Mesenchymal stem cell (in vitro differentiated cells and primary cell): ENCODE measurements at regions not wholly inside any gene's neighbourhood (a gene's known extent, or its start where the extent isn't known, plus 50 kb on each side); places are given as distances from the start of the nearest gene placed in this dataset.
A peak's percentile ranks its signal among the peaks of the same experiment; 100 is the strongest.

ENCODE experiments used
- DNase-seq: peaks from one replicate; pipeline ENCODE4 v3.0.0-alpha.2; 2013
- H2AFZ ChIP-seq: one replicate; pipeline ENCODE4 v1.6.1; 2013; ENCODE audit warnings: low read depth, mild to moderate bottlenecking, control low read depth, inconsistent platforms, low read length, moderate library complexity
- H2AK5ac ChIP-seq: 2 replicates; pipeline ENCODE4 v1.6.1; 2013; ENCODE audit warnings: low read length, moderate library complexity, mild to moderate bottlenecking, inconsistent platforms; ENCODE audit not compliant: severe bottlenecking
- H2BK120ac ChIP-seq: one replicate; pipeline ENCODE4 v1.6.1; 2013; ENCODE audit warnings: low read depth, mild to moderate bottlenecking, inconsistent platforms, low read length, moderate library complexity
- H2BK12ac ChIP-seq, 2 experiments: one replicate each; pipeline ENCODE4 v1.6.1; 2013; ENCODE audit warnings: inconsistent platforms in 2 of 2, low read length in 2 of 2, mild to moderate bottlenecking in 2 of 2, moderate library complexity in 2 of 2, control low read depth in 1 of 2
- H2BK15ac ChIP-seq: one replicate; pipeline ENCODE4 v1.6.1; 2013; ENCODE audit warnings: mild to moderate bottlenecking, low read depth, inconsistent platforms; ENCODE audit not compliant: poor library complexity, severe bottlenecking
- H2BK5ac ChIP-seq: 2 replicates; pipeline ENCODE4 v1.6.1; 2013; ENCODE audit warnings: low read depth, mild to moderate bottlenecking, low read length, control low read depth, inconsistent platforms; ENCODE audit not compliant: poor library complexity, severe bottlenecking
- H3K14ac ChIP-seq, 2 experiments: one replicate each; pipeline ENCODE4 v1.6.1; 2013; ENCODE audit warnings: inconsistent platforms in 2 of 2, low read length in 2 of 2, control low read depth in 1 of 2, mild to moderate bottlenecking in 1 of 2, moderate library complexity in 1 of 2
- H3K18ac ChIP-seq, 2 experiments: one replicate each; pipeline ENCODE4 v1.6.1; 2013; ENCODE audit warnings: inconsistent platforms in 2 of 2, low read length in 2 of 2, control low read depth in 1 of 2, low read depth in 1 of 2, mild to moderate bottlenecking in 1 of 2
- H3K23ac ChIP-seq, 2 experiments: one replicate each; pipeline ENCODE4 v1.6.1; 2013; ENCODE audit warnings: inconsistent platforms in 2 of 2, low read length in 2 of 2, mild to moderate bottlenecking in 2 of 2, moderate library complexity in 2 of 2, control low read depth in 1 of 2
- H3K27ac ChIP-seq: 2 replicates; pipeline ENCODE4 v1.5.1; 2013; ENCODE audit warnings: mild to moderate bottlenecking, moderate library complexity, low read length, control low read depth, inconsistent platforms; ENCODE audit not compliant: poor library complexity, severe bottlenecking
- H3K27me3 ChIP-seq, 2 experiments: 2 replicates each; pipeline versions ENCODE4 v1.6.1 to v1.7.0; 2013; ENCODE audit warnings: low read length in 2 of 2, mild to moderate bottlenecking in 2 of 2, moderate library complexity in 2 of 2, control low read depth in 1 of 2, inconsistent platforms in 1 of 2; ENCODE audit not compliant: control insufficient read depth in 1 of 2, insufficient read depth in 1 of 2
- H3K36me3 ChIP-seq, 2 experiments: 2 replicates each; pipeline versions ENCODE4 v1.6.1 to v1.7.0; 2013; ENCODE audit warnings: low read length in 2 of 2, control low read depth in 1 of 2, inconsistent platforms in 1 of 2, low read depth in 1 of 2, mild to moderate bottlenecking in 1 of 2; ENCODE audit not compliant: insufficient read depth in 2 of 2, control insufficient read depth in 1 of 2
- H3K4ac ChIP-seq, 2 experiments: one replicate each; pipeline ENCODE4 v1.6.1; 2013; ENCODE audit warnings: inconsistent platforms in 2 of 2, low read length in 2 of 2, mild to moderate bottlenecking in 2 of 2, moderate library complexity in 2 of 2, control low read depth in 1 of 2, low read depth in 1 of 2
- H3K4me1 ChIP-seq: 2 replicates; pipeline ENCODE4 v1.6.1; 2013; ENCODE audit warnings: low read depth, low read length, control low read depth; ENCODE audit not compliant: control insufficient read depth, insufficient read depth
- H3K4me2 ChIP-seq: 2 replicates; pipeline ENCODE4 v1.6.1; 2013; ENCODE audit warnings: low read length, mild to moderate bottlenecking, inconsistent platforms; ENCODE audit not compliant: poor library complexity, severe bottlenecking
- H3K4me3 ChIP-seq, 2 experiments: 2 replicates each; pipeline versions ENCODE4 v1.5.1 to v1.7.0; 2013; ENCODE audit warnings: low read length in 2 of 2, mild to moderate bottlenecking in 2 of 2, control low read depth in 1 of 2, low read depth in 1 of 2; ENCODE audit not compliant: insufficient read depth in 1 of 2
- H3K79me1 ChIP-seq: replicated peaks from 2 replicates; pipeline ENCODE4 v1.6.1; 2013; ENCODE audit warnings: mild to moderate bottlenecking, control low read depth, low read length, inconsistent platforms; ENCODE audit not compliant: poor library complexity, severe bottlenecking
- H3K9ac ChIP-seq: 2 replicates; pipeline ENCODE4 v1.7.0; 2013; ENCODE audit warnings: mild to moderate bottlenecking, low read length, moderate library complexity
- H3K9me3 ChIP-seq: 2 replicates; pipeline ENCODE4 v1.7.0; 2013; ENCODE audit warnings: mild to moderate bottlenecking, low read length; ENCODE audit not compliant: control insufficient read depth
- H4K8ac ChIP-seq: one replicate; pipeline ENCODE4 v1.6.1; 2013; ENCODE audit warnings: inconsistent platforms, mild to moderate bottlenecking, low read length, moderate library complexity
- H4K91ac ChIP-seq: one replicate; pipeline ENCODE4 v1.6.1; 2013; ENCODE audit warnings: mild to moderate bottlenecking, low read length, inconsistent platforms
- WGBS: methylation state at CpG from one replicate; pipeline ENCODE4 v1.1.7; 2013; ENCODE audit warnings: mixed read lengths; 5-methylcytosine and 5-hydroxymethylcytosine counted together

DNA sequence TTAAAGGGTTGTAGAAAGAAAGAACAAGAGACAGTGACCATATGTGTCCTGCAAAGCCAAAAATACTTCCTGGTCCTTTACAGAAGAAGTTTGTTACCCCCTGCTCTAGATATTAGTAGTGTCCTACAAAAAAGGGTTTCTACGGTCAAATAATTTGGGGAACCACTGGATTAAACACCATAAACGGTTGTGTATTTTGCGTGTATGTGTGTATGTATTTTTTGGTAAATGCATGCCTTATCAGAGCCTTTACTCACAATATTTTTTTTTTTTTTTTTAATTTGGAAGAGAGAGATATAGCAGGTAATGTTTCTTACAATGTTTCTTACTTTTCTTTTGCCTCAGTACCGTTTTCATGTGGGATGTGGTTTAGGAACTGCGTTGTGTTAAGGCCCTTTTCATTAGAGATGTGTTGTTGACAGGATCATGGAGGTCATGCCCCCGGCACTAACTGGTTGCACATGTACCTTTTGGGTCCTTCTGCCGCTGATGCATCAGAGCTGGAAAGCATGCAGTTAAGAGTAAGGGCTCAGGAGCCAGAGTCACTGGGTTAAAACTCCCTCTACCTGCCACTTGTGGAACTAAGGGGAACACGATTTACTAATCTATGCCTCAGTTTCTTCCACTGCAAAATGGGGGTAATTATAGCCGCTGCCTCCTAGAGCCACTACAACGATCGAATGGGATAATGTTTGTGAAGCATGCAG, 234.6 kb upstream of the KAZN start:
- 66% methylated on average over 6 of the region's 11 CpGs for WGBS
- H3K79me1 ChIP-seq = no peaks in the 10 kb centered on the region
- H3K4ac ChIP-seq = no peak overlapping the region
- no peak overlapping the region for H3K18ac ChIP-seq
- no peak overlapping the region for H3K23ac ChIP-seq
- H2BK5ac ChIP-seq = no peak overlapping the region
- DNase-seq = no peak
- no peak overlapping the region for H3K27ac ChIP-seq
- no peaks in the 10 kb centered on the region for H3K36me3 ChIP-seq
- H4K8ac ChIP-seq = no peak overlapping the region
- no peak overlapping the region for H2BK120ac ChIP-seq
- H3K9me3 ChIP-seq = no peaks in the 10 kb centered on the region
- no peak overlapping the region for H3K14ac ChIP-seq
- H3K4me2 ChIP-seq = no peak overlapping the region
- H3K27me3 ChIP-seq = no peaks in the 10 kb centered on the region
- no peak overlapping the region for H4K91ac ChIP-seq
- no peak overlapping the region for H2BK12ac ChIP-seq
- H3K9ac ChIP-seq = peak overlapping the region; percentile 8
- H2BK15ac ChIP-seq = no peak overlapping the region
- no peak overlapping the region for H2AK5ac ChIP-seq
- H2AFZ ChIP-seq = no peak overlapping the region
- H3K4me3 ChIP-seq = no peak overlapping the region
- no peaks in the 10 kb centered on the region for H3K4me1 ChIP-seq

DNA sequence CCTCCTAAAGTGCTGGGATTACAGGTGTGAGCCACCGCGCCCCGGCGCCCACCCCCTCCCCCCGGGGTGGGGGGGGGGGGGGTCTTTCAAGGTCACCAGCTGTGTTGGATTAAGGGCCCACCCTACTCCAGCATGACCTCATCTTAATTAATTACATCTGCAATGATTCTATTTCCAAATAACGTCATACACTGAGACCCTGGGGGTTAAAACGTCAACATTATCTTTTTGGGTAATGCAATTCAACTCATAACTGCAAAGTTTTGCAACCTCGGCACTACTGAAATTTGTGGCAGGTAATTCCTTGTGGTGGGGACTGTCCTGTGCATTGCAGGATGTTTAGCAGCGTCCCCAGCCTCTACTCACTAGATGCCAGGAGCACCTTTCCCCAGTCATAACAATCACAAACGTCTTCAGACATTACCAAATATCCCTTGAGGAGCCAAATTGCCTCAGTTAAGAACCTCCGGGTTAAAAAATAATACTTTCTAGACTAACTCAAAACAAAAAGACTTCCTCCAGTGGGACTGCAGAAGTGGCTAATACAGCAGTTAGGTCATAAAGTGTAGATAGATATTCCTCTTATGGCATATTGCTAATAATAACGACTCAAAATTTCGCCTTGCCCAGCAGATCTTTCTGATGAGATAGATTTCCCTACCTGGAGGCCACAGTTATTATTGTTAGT, 233.0 kb upstream of the KAZN start:
- H3K79me1 ChIP-seq = no peaks in the 10 kb centered on the region
- H2AK5ac ChIP-seq = no peak overlapping the region
- H2AFZ ChIP-seq = no peak overlapping the region
- H3K9ac ChIP-seq = peak overlapping the region; percentile 62
- no peaks in the 10 kb centered on the region for H3K4me1 ChIP-seq
- H3K27me3 ChIP-seq = peaks cover 0 to 7% of the 10 kb centered on the region in 2 experiments
- no peak overlapping the region for H3K4me2 ChIP-seq
- H2BK12ac ChIP-seq = no peak overlapping the region
- H2BK120ac ChIP-seq = no peak overlapping the region
- H2BK5ac ChIP-seq = no peak overlapping the region
- H3K23ac ChIP-seq = no peak overlapping the region
- H4K91ac ChIP-seq = no peak overlapping the region
- DNase-seq = no peak
- no peak overlapping the region for H3K14ac ChIP-seq
- no peaks in the 10 kb centered on the region for H3K9me3 ChIP-seq
- 87% methylated on average over 8 of the region's 13 CpGs for WGBS
- no peak overlapping the region for H4K8ac ChIP-seq
- H3K36me3 ChIP-seq = no peaks in the 10 kb centered on the region
- peak overlapping the region in 1 of 2 experiments; percentile 58 for H3K4me3 ChIP-seq
- no peak overlapping the region for H2BK15ac ChIP-seq
- no peak overlapping the region for H3K18ac ChIP-seq
- H3K4ac ChIP-seq = no peak overlapping the region
- no peak overlapping the region for H3K27ac ChIP-seq

DNA sequence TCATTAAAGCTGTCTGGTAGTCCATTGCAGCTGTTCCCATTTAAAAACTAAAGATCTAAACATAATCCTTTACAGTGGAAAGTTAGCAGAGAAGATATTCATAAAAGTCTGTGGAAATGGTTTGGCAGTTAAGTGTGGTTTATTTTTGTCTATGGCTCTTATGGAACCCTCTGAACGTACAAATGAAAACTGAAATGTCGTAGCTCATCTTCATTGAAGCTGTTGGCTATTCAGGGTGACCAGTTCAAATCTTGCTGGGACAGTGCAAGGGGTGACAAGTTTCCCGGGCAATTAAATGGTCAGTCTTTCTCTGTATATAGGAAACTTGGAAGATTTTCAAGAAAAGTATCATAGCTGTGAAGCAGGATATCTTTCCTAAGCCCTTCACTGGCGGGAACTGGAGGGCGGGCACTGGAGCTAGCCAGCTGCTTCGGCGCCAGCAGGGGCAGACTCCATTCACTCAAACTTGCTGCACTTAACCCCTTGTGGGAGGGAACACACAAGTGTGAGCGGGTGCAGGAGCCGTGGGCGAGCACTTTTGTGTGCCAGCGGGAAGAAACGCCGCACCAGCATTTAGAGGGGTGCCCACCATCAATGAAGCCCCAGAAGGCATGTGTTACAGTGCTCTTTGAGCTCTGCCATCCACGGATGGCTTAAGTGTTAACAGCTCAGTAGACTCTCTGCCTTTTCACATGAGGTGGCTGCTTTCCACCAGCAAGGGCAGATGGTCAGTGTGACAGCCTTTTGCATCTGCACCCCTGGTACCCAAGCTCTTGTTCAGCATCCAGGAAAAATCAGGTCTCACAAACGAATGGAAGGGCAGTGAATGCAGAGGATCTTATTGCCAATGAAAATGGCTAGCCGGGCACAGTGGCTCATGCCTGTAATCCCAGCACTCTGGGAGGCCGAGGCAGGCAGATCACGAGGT, 232.1 kb upstream of the KAZN start:
- Histone ChIP-seq H4K91ac (no peak overlapping the region), H3K36me3 (no peaks in the 10 kb centered on the region), H2BK15ac (no peak overlapping the region), H3K4me3 (peak overlapping the region in 1 of 2 experiments; percentile 58), H2AK5ac (no peak overlapping the region), H3K14ac (no peak overlapping the region), H2BK120ac (no peak overlapping the region), H3K18ac (no peak overlapping the region), H3K27ac (no peak overlapping the region), H3K4me2 (no peak overlapping the region), H2AFZ (no peak overlapping the region), H4K8ac (no peak overlapping the region), H3K4ac (no peak overlapping the region), H3K4me1 (no peaks in the 10 kb centered on the region), H3K79me1 (no peaks in the 10 kb centered on the region), H3K9me3 (no peaks in the 10 kb centered on the region), H2BK12ac (no peak overlapping the region), H2BK5ac (no peak overlapping the region), H3K9ac (peak overlapping the region; percentile 62), H3K23ac (no peak overlapping the region), H3K27me3 (peaks cover 0 to 7% of the 10 kb centered on the region in 2 experiments)
- DNase-seq = no peak
- 41% methylated on average over 18 of the region's 18 CpGs for WGBS

DNA sequence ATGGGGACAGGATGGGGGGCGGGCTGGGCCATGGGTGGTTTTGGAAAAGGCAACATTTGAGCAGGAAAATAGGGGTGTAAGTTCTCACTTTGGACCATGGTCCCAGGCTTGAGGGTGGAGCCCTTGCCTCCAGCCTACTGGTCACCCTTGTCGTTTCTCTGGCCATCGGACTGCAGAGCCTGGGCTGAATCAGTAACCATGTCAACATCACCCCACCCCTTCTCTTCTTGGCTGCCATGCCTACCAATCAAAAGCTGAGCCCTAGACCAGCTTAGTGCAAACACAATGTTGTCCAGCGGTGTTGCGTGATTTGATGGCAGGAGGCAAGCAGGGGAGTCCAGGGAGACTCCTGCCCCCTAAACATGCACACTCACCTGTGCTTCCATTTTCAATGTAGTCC, 231.0 kb upstream of the KAZN start:
- Histone ChIP-seq H3K4me3 (no peak overlapping the region), H3K4me1 (no peaks in the 10 kb centered on the region), H3K9me3 (no peaks in the 10 kb centered on the region), H2BK12ac (no peak overlapping the region), H3K4ac (no peak overlapping the region), H2AK5ac (no peak overlapping the region), H3K18ac (no peak overlapping the region), H4K91ac (no peak overlapping the region), H3K79me1 (no peaks in the 10 kb centered on the region), H2BK15ac (no peak overlapping the region), H2AFZ (no peak overlapping the region), H3K27me3 (peaks cover 0 to 7% of the 10 kb centered on the region in 2 experiments), H3K36me3 (no peaks in the 10 kb centered on the region), H2BK120ac (no peak overlapping the region), H3K27ac (no peak overlapping the region), H3K23ac (no peak overlapping the region), H4K8ac (no peak overlapping the region), H3K14ac (no peak overlapping the region), H3K4me2 (no peak overlapping the region), H3K9ac (no peak overlapping the region), H2BK5ac (no peak overlapping the region)
- DNase-seq = no peak
- 89% methylated on average over 4 of the region's 5 CpGs for WGBS
